Stimulated activated CD4-positive, alpha-beta T cell treated with anti-CD3 and anti-CD28 coated beads, TNF-alpha, amount 100 ng/mL, for 4 hours (primary cell): ENCODE measurements at regions not wholly inside any gene's neighbourhood (a gene's known extent, or its start where the extent isn't known, plus 50 kb on each side); places are given as distances from the start of the nearest gene placed in this dataset.
"Not testable (repeated sequence)": the region's sequence is repeated elsewhere in the genome, so short reads cannot be mapped to it uniquely, and the experiment has no call there.

Experiments used
- DNase-seq, 3 experiments: peaks; one replicate each; pipeline ENCODE4 v3.0.0-alpha.2; 2020; ENCODE audit warnings: low read depth in 3 of 3

- no peak for DNase-seq
These were observed 201.2 kb upstream of the SFSWAP start for GRCh38 chr12:131509701-131510100.

- DNase-seq, result no peak
These were observed 200.5 kb upstream of the SFSWAP start for GRCh38 chr12:131510431-131510830.

- peak; percentile 23 to 44 (median 34) for DNase-seq
These were observed 199.5 kb upstream of the SFSWAP start for GRCh38 chr12:131511391-131511802.

GRCh38 chr12:131511803-131512561, 198.9 kb upstream of the SFSWAP start:
- DNase-seq, result no peak

- DNase-seq, result no peak
These were observed 197.3 kb upstream of the SFSWAP start for GRCh38 chr12:131513606-131514005.

- DNase-seq, result not testable (repeated sequence)
These were observed 190.3 kb upstream of the SFSWAP start for GRCh38 chr12:131520553-131520952.

GRCh38 chr12:131521326-131521725, 189.6 kb upstream of the SFSWAP start:
- DNase-seq, result no peak

GRCh38 chr12:131525795-131526508, 184.9 kb upstream of the SFSWAP start:
- no peak for DNase-seq

- no peak for DNase-seq
These were observed 183.8 kb upstream of the SFSWAP start for GRCh38 chr12:131527092-131527491.

- DNase-seq, result no peak
These were observed 183.2 kb upstream of the SFSWAP start for GRCh38 chr12:131527736-131528135.

- no peak for DNase-seq
These were observed 182.7 kb upstream of the SFSWAP start for GRCh38 chr12:131528144-131528543.

GRCh38 chr12:131528667-131529066, 182.2 kb upstream of the SFSWAP start:
- DNase-seq, result no peak

GRCh38 chr12:131529196-131530040, 181.5 kb upstream of the SFSWAP start:
- DNase-seq, result no peak

GRCh38 chr12:131530041-131530332, 180.9 kb upstream of the SFSWAP start:
- no peak for DNase-seq

GRCh38 chr12:131530422-131530821, 180.5 kb upstream of the SFSWAP start:
- DNase-seq, result no peak

GRCh38 chr12:131533139-131533538, 177.8 kb upstream of the SFSWAP start:
- DNase-seq, result no peak

- no peak for DNase-seq
These were observed 175.1 kb upstream of the SFSWAP start for GRCh38 chr12:131535779-131536178.

GRCh38 chr12:131536337-131536736, 174.6 kb upstream of the SFSWAP start:
- peak in 2 of 3 experiments; percentile 8 to 12 for DNase-seq

- no peak for DNase-seq
These were observed 174.1 kb upstream of the SFSWAP start for GRCh38 chr12:131536766-131537165.

- no peak for DNase-seq
These were observed 173.5 kb upstream of the SFSWAP start for GRCh38 chr12:131537267-131537958.

GRCh38 chr12:131539381-131539780, 171.5 kb upstream of the SFSWAP start:
- no peak for DNase-seq

- no peak for DNase-seq
These were observed 170.7 kb upstream of the SFSWAP start for GRCh38 chr12:131540138-131540623.
